ENCODE measurements at regions not wholly inside any gene's neighbourhood (a gene's known extent, or its start where the extent isn't known, plus 50 kb on each side); places are given as distances from the start of the nearest gene placed in this dataset.

- WGBS, 2 donors (ENCODE audit: low coverage in 1 of 2) = 76 to 81% methylated on average over 2 of the region's 2 CpGs
- peaks cover 0 to 65% (median 9%) of the 10 kb centered on the region in 3 donors for H3K4me1 ChIP-seq
- TF ChIP-seq POLR2AphosphoS5 (IDR thresholded peaks at IDR 0.05) (no peak), POLR2A (IDR thresholded peaks at IDR 0.05) (no peak), CTCF (IDR thresholded peaks at IDR 0.05) (no peak), EP300 (IDR thresholded peaks at IDR 0.05) (no peak)
- no peak overlapping the region for H3K4me3 ChIP-seq
- no peaks in the 10 kb centered on the region for H3K27me3 ChIP-seq
- ATAC-seq = no peak
- no peaks in the 10 kb centered on the region for H3K9me3 ChIP-seq
- H3K27ac ChIP-seq = peak overlapping the region in 2 of 4 donors; percentile 79 to 80
- no peaks in the 10 kb centered on the region for H3K36me3 ChIP-seq
Measured at GRCh38 chr1:229107972-229108371, 162.9 kb upstream of the RAB4A start.

GRCh38 chr1:229108598-229109201 is 162.2 kb upstream of the RAB4A start:
- no peaks in the 10 kb centered on the region for H3K36me3 ChIP-seq
- ATAC-seq = peak; percentile 51
- peak overlapping the region in 3 of 4 donors; percentile 63 to 80 (median 79) for H3K27ac ChIP-seq
- WGBS, 2 donors (ENCODE audit: low coverage in 1 of 2) = 100% methylated on average over 6 of the region's 10 CpGs; no CpG with 5 or more reads in 1 of the 2 donors
- peak; percentile 78 for TF ChIP-seq POLR2AphosphoS5 (IDR thresholded peaks at IDR 0.05)
- no peak for TF ChIP-seq CTCF (IDR thresholded peaks at IDR 0.05)
- H3K4me1 ChIP-seq = peaks cover 0 to 68% (median 6%) of the 10 kb centered on the region in 3 donors
- H3K27me3 ChIP-seq = no peaks in the 10 kb centered on the region
- no peaks in the 10 kb centered on the region for H3K9me3 ChIP-seq
- H3K4me3 ChIP-seq = no peak overlapping the region

- no peaks in the 10 kb centered on the region for H3K27me3 ChIP-seq
- no peaks in the 10 kb centered on the region for H3K9me3 ChIP-seq
- TF ChIP-seq POLR2A (IDR thresholded peaks at IDR 0.05) (no peak), POLR2AphosphoS5 (IDR thresholded peaks at IDR 0.05) (peak; percentile 15)
- no peak overlapping the region for H3K4me3 ChIP-seq
- H3K36me3 ChIP-seq = no peaks in the 10 kb centered on the region
- peaks cover 0 to 75% (median 6%) of the 10 kb centered on the region in 3 donors for H3K4me1 ChIP-seq
- peak; percentile 40 for ATAC-seq
- 60 to 64% methylated on average over 2 to 4 of the region's 5 CpGs for WGBS, 2 donors (ENCODE audit: low coverage in 1 of 2)
- peak overlapping the region; percentile 32 to 80 (median 71) for H3K27ac ChIP-seq
Measured at GRCh38 chr1:229109320-229109761, 161.6 kb upstream of the RAB4A start.

GRCh38 chr1:229110986-229111385 is 159.9 kb upstream of the RAB4A start:
- H3K27me3 ChIP-seq = no peaks in the 10 kb centered on the region
- no peaks in the 10 kb centered on the region for H3K9me3 ChIP-seq
- peak overlapping the region in 2 of 4 donors; percentile 12 to 62 for H3K27ac ChIP-seq
- peaks cover 0 to 91% (median 6%) of the 10 kb centered on the region in 3 donors for H3K4me1 ChIP-seq
- no peak for TF ChIP-seq EP300 (IDR thresholded peaks at IDR 0.05)
- TF ChIP-seq POLR2AphosphoS5 (IDR thresholded peaks at IDR 0.05) = no peak
- TF ChIP-seq CTCF (IDR thresholded peaks at IDR 0.05) = no peak
- TF ChIP-seq POLR2A (IDR thresholded peaks at IDR 0.05) = no peak
- H3K4me3 ChIP-seq = no peak overlapping the region
- no peaks in the 10 kb centered on the region for H3K36me3 ChIP-seq
- no peak for ATAC-seq
- WGBS, 2 donors (ENCODE audit: low coverage in 1 of 2) = 77 to 100% methylated on average over 1 of the region's 1 CpG

GRCh38 chr1:229111703-229112319 is 159.1 kb upstream of the RAB4A start:
- Histone ChIP-seq H3K4me3 (no peak overlapping the region), H3K9me3 (no peaks in the 10 kb centered on the region), H3K27ac (peak overlapping the region in 2 of 4 donors; percentile 46 to 62), H3K27me3 (no peaks in the 10 kb centered on the region), H3K36me3 (no peaks in the 10 kb centered on the region), H3K4me1 (peaks cover 0 to 98% (median 8%) of the 10 kb centered on the region in 3 donors)
- 17 to 75% methylated on average over 1 to 2 of the region's 6 CpGs for WGBS, 2 donors (ENCODE audit: low coverage in 1 of 2)
- TF ChIP-seq POLR2AphosphoS5 (IDR thresholded peaks at IDR 0.05) (peak; percentile 66), CTCF (IDR thresholded peaks at IDR 0.05) (no peak)
- no peak for ATAC-seq
